Suprapubic skin (tissue), 4 donors: ENCODE measurements at regions not wholly inside any gene's neighbourhood (a gene's known extent, or its start where the extent isn't known, plus 50 kb on each side); places are given as distances from the start of the nearest gene placed in this dataset.

Experiments
- DNase-seq, 2 donors: peaks; one replicate each; pipeline ENCODE4 v3.0.0-alpha.2; 2019; ENCODE audit warnings: low spot score in 2 of 2
- H3K27ac ChIP-seq: fragments of 200-600 bp; sonication (generic); one replicate; pipeline ENCODE4 v1.5.1; 2019
- H3K27me3 ChIP-seq: fragments of 200-600 bp; sonication (generic); one replicate; pipeline ENCODE4 v1.5.1; 2019
- H3K36me3 ChIP-seq: fragments of 200-600 bp; sonication (generic); one replicate; pipeline ENCODE4 v1.5.1; 2019
- H3K4me1 ChIP-seq: fragments of 200-600 bp; sonication (generic); one replicate; pipeline ENCODE4 v1.5.1; 2019
- H3K4me3 ChIP-seq: fragments of 200-600 bp; sonication (generic); one replicate; pipeline ENCODE4 v1.5.1; 2019; ENCODE audit warnings: mild to moderate bottlenecking
- H3K9me3 ChIP-seq: fragments of 200-600 bp; sonication (generic); one replicate; pipeline ENCODE4 v1.5.1; 2019
- EP300 ChIP-seq: sonication (generic); formaldehyde crosslinking; IDR thresholded peaks from one replicate; pipeline ENCODE4 v1.6.1; 2017; ENCODE audit warnings: antibody characterized with exemption
- POLR2A ChIP-seq, 2 donors: fragments of 450-650 bp; IDR thresholded peaks; one replicate each; pipeline ENCODE4 v1.6.1; 2017; ENCODE audit warnings: antibody characterized with exemption in 2 of 2, mild to moderate bottlenecking in 2 of 2, moderate library complexity in 2 of 2
- POLR2AphosphoS5 ChIP-seq, 3 donors: sonication (generic); formaldehyde crosslinking; IDR thresholded peaks; one replicate each; pipeline ENCODE4 v1.6.1; 2017; ENCODE audit warnings: antibody characterized with exemption in 3 of 3
- WGBS: methylation state at CpG from one replicate; pipeline ENCODE4 v1.1.5; 2018; 5-methylcytosine and 5-hydroxymethylcytosine counted together
- TF ChIP-seq, protein P1 (sequence below), 2 donors: fragments of 200-600 bp in 1 of 2; fragments of 450-650 bp in 1 of 2; sonication (generic) in 1 of 2; IDR thresholded peaks; one replicate each; pipeline ENCODE4 v1.5.1; 2016 to 2019; ENCODE audit warnings: antibody characterized with exemption in 2 of 2, mild to moderate bottlenecking in 1 of 2, moderate library complexity in 1 of 2

DNA sequence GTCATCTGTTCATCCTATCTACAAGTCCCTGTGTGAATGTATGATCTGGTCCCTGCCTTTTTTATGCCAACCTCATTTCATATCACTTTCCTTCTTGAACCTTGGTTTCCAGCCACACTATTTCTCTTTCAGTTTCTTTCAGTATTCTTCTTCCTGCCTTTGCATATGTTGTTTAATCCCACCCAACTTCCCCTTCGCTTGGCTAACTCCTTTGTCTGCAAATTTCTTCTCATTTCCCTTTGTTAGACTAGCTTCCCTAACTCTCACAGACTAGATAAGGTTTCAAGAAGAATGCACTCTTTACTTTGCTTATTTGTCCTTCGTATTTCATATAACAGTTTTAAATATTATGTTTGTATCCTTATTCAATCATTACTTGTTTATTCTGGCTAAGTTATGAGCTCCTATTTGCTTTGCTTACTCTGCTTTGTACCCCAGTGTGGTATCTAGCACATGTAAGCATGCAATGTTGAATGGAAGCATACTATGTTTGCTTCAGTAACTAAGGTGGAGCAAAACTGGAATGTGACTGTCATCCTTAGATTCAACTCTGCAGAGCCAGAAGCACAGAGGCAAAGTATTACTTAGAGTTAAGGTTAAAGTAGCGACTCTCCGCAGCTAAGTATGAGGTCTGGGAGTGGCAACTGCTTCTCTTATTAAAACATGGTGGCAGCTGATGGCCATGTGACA is 681.3 kb downstream of the CPS1 start:
- Histone ChIP-seq H3K4me3 (no peak overlapping the region), H3K27me3 (no peaks in the 10 kb centered on the region), H3K4me1 (no peaks in the 10 kb centered on the region), H3K36me3 (no peaks in the 10 kb centered on the region), H3K27ac (no peak overlapping the region), H3K9me3 (no peaks in the 10 kb centered on the region)
- TF ChIP-seq POLR2AphosphoS5 (IDR thresholded peaks at IDR 0.05), result no peak
- TF ChIP-seq, protein P1, sequence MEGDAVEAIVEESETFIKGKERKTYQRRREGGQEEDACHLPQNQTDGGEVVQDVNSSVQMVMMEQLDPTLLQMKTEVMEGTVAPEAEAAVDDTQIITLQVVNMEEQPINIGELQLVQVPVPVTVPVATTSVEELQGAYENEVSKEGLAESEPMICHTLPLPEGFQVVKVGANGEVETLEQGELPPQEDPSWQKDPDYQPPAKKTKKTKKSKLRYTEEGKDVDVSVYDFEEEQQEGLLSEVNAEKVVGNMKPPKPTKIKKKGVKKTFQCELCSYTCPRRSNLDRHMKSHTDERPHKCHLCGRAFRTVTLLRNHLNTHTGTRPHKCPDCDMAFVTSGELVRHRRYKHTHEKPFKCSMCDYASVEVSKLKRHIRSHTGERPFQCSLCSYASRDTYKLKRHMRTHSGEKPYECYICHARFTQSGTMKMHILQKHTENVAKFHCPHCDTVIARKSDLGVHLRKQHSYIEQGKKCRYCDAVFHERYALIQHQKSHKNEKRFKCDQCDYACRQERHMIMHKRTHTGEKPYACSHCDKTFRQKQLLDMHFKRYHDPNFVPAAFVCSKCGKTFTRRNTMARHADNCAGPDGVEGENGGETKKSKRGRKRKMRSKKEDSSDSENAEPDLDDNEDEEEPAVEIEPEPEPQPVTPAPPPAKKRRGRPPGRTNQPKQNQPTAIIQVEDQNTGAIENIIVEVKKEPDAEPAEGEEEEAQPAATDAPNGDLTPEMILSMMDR (IDR thresholded peaks at IDR 0.05), result no peak
- TF ChIP-seq POLR2A (IDR thresholded peaks at IDR 0.05), result no peak
- no peak for TF ChIP-seq EP300
- WGBS, result 84% methylated on average over 4 of the region's 4 CpGs
- DNase-seq, result no peak

DNA sequence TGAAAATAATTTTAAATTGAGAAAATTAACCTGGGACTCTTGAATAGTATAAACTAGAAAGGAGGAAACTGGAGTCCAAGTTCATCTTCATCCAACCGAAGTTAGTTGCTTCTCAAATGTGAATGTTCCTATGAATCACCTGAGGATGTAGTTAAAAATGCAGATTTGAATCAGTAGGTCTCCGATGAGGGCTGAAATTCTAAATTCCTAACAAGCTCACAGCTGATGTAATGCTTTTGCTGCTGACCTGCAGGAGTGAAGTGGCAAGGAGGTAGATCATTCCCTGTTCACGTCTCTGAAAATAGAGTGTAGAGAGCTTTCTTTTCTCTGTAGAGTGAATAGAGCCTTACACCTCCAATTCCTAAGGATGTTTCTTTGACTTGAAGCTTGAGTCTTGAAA is 685.5 kb downstream of the CPS1 start:
- H3K4me3 ChIP-seq, result no peak overlapping the region
- H3K27ac ChIP-seq, result no peak overlapping the region
- no peak for TF ChIP-seq POLR2A (IDR thresholded peaks at IDR 0.05)
- no peak for TF ChIP-seq POLR2AphosphoS5 (IDR thresholded peaks at IDR 0.05)
- TF ChIP-seq, protein P1 (IDR thresholded peaks at IDR 0.05), result no peak
- TF ChIP-seq EP300, result no peak
- H3K9me3 ChIP-seq, result no peaks in the 10 kb centered on the region
- no peaks in the 10 kb centered on the region for H3K36me3 ChIP-seq
- WGBS, result 93% methylated on average over 3 of the region's 3 CpGs
- no peak for DNase-seq
- H3K4me1 ChIP-seq, result no peaks in the 10 kb centered on the region
- H3K27me3 ChIP-seq, result no peaks in the 10 kb centered on the region

DNA sequence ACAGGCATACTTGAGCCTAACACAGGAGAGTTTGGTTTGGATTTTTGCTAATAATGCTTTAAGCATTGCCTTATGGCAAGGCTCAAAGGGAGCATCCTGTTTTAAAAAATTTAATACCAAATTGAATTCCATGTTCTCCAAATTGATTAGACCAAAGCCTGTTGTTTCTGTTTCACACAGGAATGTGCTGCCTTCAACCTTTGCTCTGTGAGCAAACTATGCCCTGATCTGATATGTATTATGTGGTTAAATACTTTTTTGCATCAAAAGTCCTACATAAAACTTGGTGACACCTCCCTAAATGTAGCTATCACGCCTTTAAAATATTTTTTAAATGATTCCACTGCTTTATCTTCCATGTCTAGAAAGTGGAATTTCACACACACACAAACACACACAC is 691.4 kb downstream of the CPS1 start:
- no peaks in the 10 kb centered on the region for H3K36me3 ChIP-seq
- H3K9me3 ChIP-seq, result no peaks in the 10 kb centered on the region
- WGBS, result 62% methylated on average over 1 of the region's 1 CpG
- no peaks in the 10 kb centered on the region for H3K27me3 ChIP-seq
- H3K4me1 ChIP-seq, result no peaks in the 10 kb centered on the region
- H3K4me3 ChIP-seq, result no peak overlapping the region
- no peak overlapping the region for H3K27ac ChIP-seq
- no peak for DNase-seq
- TF ChIP-seq POLR2AphosphoS5 (IDR thresholded peaks at IDR 0.05), result no peak
- TF ChIP-seq EP300, result no peak
- TF ChIP-seq, protein P1 (IDR thresholded peaks at IDR 0.05), result no peak
- TF ChIP-seq POLR2A (IDR thresholded peaks at IDR 0.05), result no peak

DNA sequence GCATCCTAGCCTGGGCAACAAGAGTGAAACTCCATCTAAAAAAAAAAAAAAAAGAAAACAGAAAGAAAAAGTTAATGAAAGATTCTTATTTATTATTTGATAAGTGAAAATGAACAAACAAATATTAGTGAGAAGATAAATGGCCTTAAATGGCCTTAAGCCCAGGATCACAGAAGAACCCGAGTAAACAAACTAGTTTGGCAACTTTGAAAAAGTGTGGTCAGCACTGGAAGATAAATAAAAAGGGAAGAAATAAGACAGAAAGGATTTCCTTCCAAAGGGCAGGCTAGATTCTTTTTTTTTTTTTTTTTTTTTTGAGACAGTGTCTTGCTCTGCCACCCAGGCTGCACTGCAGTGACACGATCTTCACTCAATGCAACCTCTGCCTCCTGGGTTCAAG is 692.4 kb downstream of the CPS1 start:
- no peaks in the 10 kb centered on the region for H3K4me1 ChIP-seq
- no peak overlapping the region for H3K4me3 ChIP-seq
- no peaks in the 10 kb centered on the region for H3K9me3 ChIP-seq
- TF ChIP-seq POLR2AphosphoS5 (IDR thresholded peaks at IDR 0.05) (no peak), EP300 (no peak), POLR2A (IDR thresholded peaks at IDR 0.05) (no peak)
- TF ChIP-seq, protein P1 (IDR thresholded peaks at IDR 0.05), result no peak
- no peak for DNase-seq
- no peaks in the 10 kb centered on the region for H3K27me3 ChIP-seq
- WGBS, result 21% methylated on average over 2 of the region's 2 CpGs
- no peaks in the 10 kb centered on the region for H3K36me3 ChIP-seq
- no peak overlapping the region for H3K27ac ChIP-seq

DNA sequence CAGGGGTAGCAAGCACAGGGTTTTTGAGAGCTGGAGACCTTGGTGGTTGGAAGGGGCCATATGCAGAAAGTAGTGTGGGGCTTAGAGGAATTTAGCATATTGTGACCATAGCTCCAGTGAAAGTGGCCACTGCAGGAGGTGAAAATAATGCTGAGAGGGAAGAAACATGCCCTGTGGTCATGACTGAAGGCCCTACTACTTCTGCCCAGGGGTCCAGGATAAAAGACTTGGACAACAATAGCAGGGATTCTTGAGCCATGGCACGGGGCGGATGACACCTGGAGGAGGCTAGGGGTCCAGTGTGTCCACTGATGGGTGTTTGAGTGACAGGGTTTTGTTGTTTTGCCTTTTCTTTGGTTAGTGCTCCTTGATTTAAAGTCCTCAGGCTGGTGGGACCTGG is 694.6 kb downstream of the CPS1 start:
- H3K4me1 ChIP-seq, result no peaks in the 10 kb centered on the region
- no peak overlapping the region for H3K27ac ChIP-seq
- no peak overlapping the region for H3K4me3 ChIP-seq
- no peaks in the 10 kb centered on the region for H3K36me3 ChIP-seq
- DNase-seq, result no peak
- no peaks in the 10 kb centered on the region for H3K27me3 ChIP-seq
- no peaks in the 10 kb centered on the region for H3K9me3 ChIP-seq
- 77% methylated on average over 2 of the region's 2 CpGs for WGBS
- TF ChIP-seq POLR2AphosphoS5 (IDR thresholded peaks at IDR 0.05) (no peak), EP300 (no peak), POLR2A (IDR thresholded peaks at IDR 0.05) (no peak)
- TF ChIP-seq, protein P1 (IDR thresholded peaks at IDR 0.05), result no peak
